ENCODE measurements at regions not wholly inside any gene's neighbourhood (a gene's known extent, or its start where the extent isn't known, plus 50 kb on each side); places are given as distances from the start of the nearest gene placed in this dataset.

DNA sequence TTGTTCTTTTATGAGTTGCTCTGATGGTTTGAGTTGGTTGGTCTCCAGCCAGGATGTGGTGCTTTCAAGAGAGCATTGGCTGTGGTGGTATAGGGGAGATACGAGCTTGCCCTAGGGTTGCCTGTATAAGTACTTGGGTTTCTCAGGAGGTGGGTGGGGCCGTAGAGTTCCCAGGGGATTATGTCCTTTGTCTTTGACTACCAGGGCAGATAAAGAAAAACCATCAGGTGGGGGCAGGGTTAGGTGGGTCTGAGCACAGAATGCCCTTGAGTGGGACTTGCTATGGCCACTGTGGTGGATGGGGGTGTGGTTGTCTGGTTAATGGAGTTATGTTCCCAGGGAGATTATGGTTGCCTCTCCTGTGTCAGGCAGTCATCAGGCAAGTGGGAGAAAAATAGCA, 247.9 kb upstream of the HAND2 start:
- TF ChIP-seq, protein P1, sequence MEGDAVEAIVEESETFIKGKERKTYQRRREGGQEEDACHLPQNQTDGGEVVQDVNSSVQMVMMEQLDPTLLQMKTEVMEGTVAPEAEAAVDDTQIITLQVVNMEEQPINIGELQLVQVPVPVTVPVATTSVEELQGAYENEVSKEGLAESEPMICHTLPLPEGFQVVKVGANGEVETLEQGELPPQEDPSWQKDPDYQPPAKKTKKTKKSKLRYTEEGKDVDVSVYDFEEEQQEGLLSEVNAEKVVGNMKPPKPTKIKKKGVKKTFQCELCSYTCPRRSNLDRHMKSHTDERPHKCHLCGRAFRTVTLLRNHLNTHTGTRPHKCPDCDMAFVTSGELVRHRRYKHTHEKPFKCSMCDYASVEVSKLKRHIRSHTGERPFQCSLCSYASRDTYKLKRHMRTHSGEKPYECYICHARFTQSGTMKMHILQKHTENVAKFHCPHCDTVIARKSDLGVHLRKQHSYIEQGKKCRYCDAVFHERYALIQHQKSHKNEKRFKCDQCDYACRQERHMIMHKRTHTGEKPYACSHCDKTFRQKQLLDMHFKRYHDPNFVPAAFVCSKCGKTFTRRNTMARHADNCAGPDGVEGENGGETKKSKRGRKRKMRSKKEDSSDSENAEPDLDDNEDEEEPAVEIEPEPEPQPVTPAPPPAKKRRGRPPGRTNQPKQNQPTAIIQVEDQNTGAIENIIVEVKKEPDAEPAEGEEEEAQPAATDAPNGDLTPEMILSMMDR (IDR thresholded peaks at IDR 0.05), result no peak
- no peak for TF ChIP-seq POLR2A (IDR thresholded peaks at IDR 0.05)

Data from right lobe of liver (tissue), 4 donors.